OCI-LY1 (cell line): ENCODE measurements at regions not wholly inside any gene's neighbourhood (a gene's known extent, or its start where the extent isn't known, plus 50 kb on each side); places are given as distances from the start of the nearest gene placed in this dataset.

Experiments used
- CTCF ChIP-seq: fragments of 200-600 bp; sonication (generic), shearing (Covaris generic); IDR thresholded peaks from 2 replicates; pipeline ENCODE4 v1.5.1; 2017; ENCODE audit warnings: mild to moderate bottlenecking, antibody characterized with exemption, low read length, moderate library complexity, mixed read lengths
- EZH2 ChIP-seq: fragments of 200-600 bp; sonication (generic), shearing (Covaris generic); IDR thresholded peaks from 2 replicates; pipeline ENCODE4 v1.8.0; 2017; ENCODE audit warnings: borderline replicate concordance, mixed run types, mild to moderate bottlenecking, antibody characterized with exemption, low read length, moderate library complexity, mixed read lengths

GRCh38 chr5:60131504-60131903 is 238.0 kb upstream of the PDE4D start:
- TF ChIP-seq CTCF (no peak), EZH2 (no peak)
